Suprapubic skin (tissue), 4 donors: ENCODE measurements at regions not wholly inside any gene's neighbourhood (a gene's known extent, or its start where the extent isn't known, plus 50 kb on each side); places are given as distances from the start of the nearest gene placed in this dataset.

Experiments used
- CTCF ChIP-seq, 2 donors: fragments of 200-600 bp in 1 of 2; fragments of 450-650 bp in 1 of 2; sonication (generic) in 1 of 2; IDR thresholded peaks; one replicate each; pipeline ENCODE4 v1.5.1; 2016 to 2019; ENCODE audit warnings: antibody characterized with exemption in 2 of 2, mild to moderate bottlenecking in 1 of 2, moderate library complexity in 1 of 2
- EP300 ChIP-seq: sonication (generic); formaldehyde crosslinking; IDR thresholded peaks from one replicate; pipeline ENCODE4 v1.6.1; 2017; ENCODE audit warnings: antibody characterized with exemption
- POLR2A ChIP-seq, 2 donors: fragments of 450-650 bp; IDR thresholded peaks; one replicate each; pipeline ENCODE4 v1.6.1; 2017; ENCODE audit warnings: antibody characterized with exemption in 2 of 2, mild to moderate bottlenecking in 2 of 2, moderate library complexity in 2 of 2
- POLR2AphosphoS5 ChIP-seq, 3 donors: sonication (generic); formaldehyde crosslinking; IDR thresholded peaks; one replicate each; pipeline ENCODE4 v1.6.1; 2017; ENCODE audit warnings: antibody characterized with exemption in 3 of 3

- TF ChIP-seq CTCF (IDR thresholded peaks at IDR 0.05) (no peak), POLR2A (IDR thresholded peaks at IDR 0.05) (no peak), EP300 (no peak), POLR2AphosphoS5 (IDR thresholded peaks at IDR 0.05) (no peak)
Measured at GRCh38 chr6:114874410-114874809, 531.6 kb upstream of the HS3ST5 start.
